Thymus (tissue), 11 donors: ENCODE measurements at regions not wholly inside any gene's neighbourhood (a gene's known extent, or its start where the extent isn't known, plus 50 kb on each side); places are given as distances from the start of the nearest gene placed in this dataset.
"Not testable (repeated sequence)": the region's sequence is repeated elsewhere in the genome, so short reads cannot be mapped to it uniquely, and the experiment has no call there.

Experiments used
- DNase-seq, 9 donors: peaks; one replicate each; pipeline ENCODE4 v3.0.0-alpha.2; 2013; ENCODE audit warnings: low spot score in 9 of 9, low read depth in 6 of 9, missing footprints in 1 of 9
- H3K27ac ChIP-seq, 2 donors: one replicate each; pipeline ENCODE4 v1.5.1; 2013; ENCODE audit warnings: control low read depth in 1 of 2, low read depth in 1 of 2, low read length in 1 of 2, mild to moderate bottlenecking in 1 of 2, moderate library complexity in 1 of 2
- H3K27me3 ChIP-seq, 2 donors: one replicate each; pipeline ENCODE4 v1.5.1; 2013; ENCODE audit warnings: low read length in 1 of 2; ENCODE audit not compliant: control insufficient read depth in 2 of 2, insufficient read depth in 1 of 2
- H3K36me3 ChIP-seq, 2 donors: one replicate each; pipeline ENCODE4 v1.5.1; 2013; ENCODE audit warnings: low read length in 1 of 2, mild to moderate bottlenecking in 1 of 2, moderate library complexity in 1 of 2; ENCODE audit not compliant: control insufficient read depth in 2 of 2, insufficient read depth in 2 of 2
- H3K4me1 ChIP-seq, 2 donors: one replicate each; pipeline ENCODE4 v1.5.1; 2013; ENCODE audit warnings: low read length in 2 of 2; ENCODE audit not compliant: control insufficient read depth in 2 of 2, insufficient read depth in 2 of 2
- H3K4me3 ChIP-seq, 2 donors: one replicate each; pipeline ENCODE4 v1.5.1; 2013; ENCODE audit warnings: low read length in 2 of 2, control low read depth in 1 of 2, mild to moderate bottlenecking in 1 of 2
- H3K9me3 ChIP-seq, 2 donors: one replicate each; pipeline ENCODE4 v1.5.1; 2013; ENCODE audit warnings: low read length in 1 of 2, mild to moderate bottlenecking in 1 of 2; ENCODE audit not compliant: control insufficient read depth in 2 of 2, insufficient read depth in 1 of 2
- WGBS: extraction: QIAGEN DNeasy Blood & Tissue Kit; methylation state at CpG from one replicate; pipeline ENCODE4 v1.1.7; 2013; 5-methylcytosine and 5-hydroxymethylcytosine counted together
- donor health status: healthy.

- 80% methylated on average over 9 of the region's 9 CpGs for WGBS
- Histone ChIP-seq H3K27ac (no peak overlapping the region), H3K4me3 (no peak overlapping the region), H3K4me1 (no peaks in the 10 kb centered on the region), H3K9me3 (no peaks in the 10 kb centered on the region), H3K27me3 (no peaks in the 10 kb centered on the region), H3K36me3 (no peaks in the 10 kb centered on the region)
- DNase-seq: no peak
These were observed 251.1 kb downstream of the NXPE2 start for GRCh38 chr11:114929351-114930000.

GRCh38 chr11:114938799-114939198 is 260.5 kb downstream of the NXPE2 start:
- no peaks in the 10 kb centered on the region for H3K4me1 ChIP-seq
- no peak overlapping the region for H3K4me3 ChIP-seq
- 79% methylated on average over 3 of the region's 3 CpGs for WGBS
- no peaks in the 10 kb centered on the region for H3K36me3 ChIP-seq
- DNase-seq: no peak
- no peaks in the 10 kb centered on the region for H3K27me3 ChIP-seq
- no peak overlapping the region for H3K27ac ChIP-seq
- peaks cover 0 to 6% of the 10 kb centered on the region in 2 donors for H3K9me3 ChIP-seq

- Histone ChIP-seq H3K4me1 (no peaks in the 10 kb centered on the region), H3K36me3 (no peaks in the 10 kb centered on the region), H3K27ac (no peak overlapping the region), H3K4me3 (no peak overlapping the region), H3K27me3 (no peaks in the 10 kb centered on the region), H3K9me3 (peaks cover 0 to 6% of the 10 kb centered on the region in 2 donors)
- DNase-seq: no peak
These were observed 263.9 kb downstream of the NXPE2 start for GRCh38 chr11:114942207-114942606.

DNA sequence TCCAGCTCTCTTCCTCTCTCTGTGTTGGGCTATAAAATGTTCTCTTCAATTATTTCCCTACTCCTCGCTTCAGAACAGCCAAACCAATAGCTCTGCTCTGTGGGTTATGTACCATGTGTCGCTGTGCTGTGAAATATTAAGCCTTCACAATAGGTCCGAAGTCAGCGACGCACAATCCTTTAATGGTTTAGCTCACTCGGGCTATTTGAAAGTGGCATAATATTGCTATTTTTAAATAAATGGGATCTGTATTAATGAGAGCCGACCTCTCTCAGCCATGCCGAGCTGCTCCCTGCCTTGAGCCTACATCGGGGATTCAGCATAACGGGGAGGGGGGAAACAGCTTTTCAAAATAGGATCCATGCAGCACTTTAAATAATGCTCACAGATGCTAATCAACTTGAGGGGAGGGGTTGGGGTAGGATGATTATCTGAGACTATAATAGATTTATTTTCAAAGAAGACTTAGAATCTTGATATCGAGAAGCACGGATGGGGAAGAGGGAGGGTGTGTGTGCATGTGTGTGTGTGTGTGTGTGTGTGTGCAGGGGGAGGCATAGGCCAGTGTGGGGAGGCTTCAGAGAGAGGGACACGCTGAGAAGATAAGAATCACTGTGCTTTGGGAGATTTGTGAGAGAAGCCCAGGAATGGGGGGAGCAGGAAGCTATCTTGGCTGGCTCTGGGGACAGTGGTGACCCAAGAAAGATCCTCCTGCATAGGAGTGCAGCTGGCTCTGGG is 271.5 kb downstream of the NXPE2 start:
- Histone ChIP-seq H3K27me3 (no peaks in the 10 kb centered on the region), H3K36me3 (no peaks in the 10 kb centered on the region), H3K4me3 (no peak overlapping the region), H3K27ac (no peak overlapping the region), H3K9me3 (no peaks in the 10 kb centered on the region), H3K4me1 (no peaks in the 10 kb centered on the region)
- WGBS: 89% methylated on average over 13 of the region's 13 CpGs
- DNase-seq: no peak

DNA sequence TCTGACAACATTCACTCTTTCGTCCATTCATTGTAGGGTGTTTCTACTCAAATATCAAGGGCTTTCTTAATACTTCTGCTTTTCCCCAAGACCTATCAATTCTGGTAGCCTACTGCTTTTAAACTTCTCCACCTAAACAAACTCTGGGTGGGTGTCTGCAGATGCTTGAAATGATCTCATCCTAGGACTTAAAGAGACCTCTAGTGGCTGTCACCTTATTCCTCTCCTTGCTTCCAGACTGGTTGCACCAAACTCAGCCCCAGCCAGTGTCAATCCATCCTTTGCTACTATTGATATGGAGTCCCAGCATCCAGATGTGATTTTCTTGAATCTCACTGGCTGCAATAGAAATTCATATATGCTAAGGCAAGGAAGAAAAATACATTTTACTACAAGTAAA is 274.7 kb downstream of the NXPE2 start:
- Histone ChIP-seq H3K4me1 (no peaks in the 10 kb centered on the region), H3K27me3 (no peaks in the 10 kb centered on the region), H3K9me3 (no peaks in the 10 kb centered on the region), H3K27ac (no peak overlapping the region), H3K36me3 (no peaks in the 10 kb centered on the region), H3K4me3 (no peak overlapping the region)
- WGBS: 74% methylated on average over 1 of the region's 1 CpG
- no peak for DNase-seq

GRCh38 chr11:114955923-114956322 is 277.6 kb downstream of the NXPE2 start:
- Histone ChIP-seq H3K4me1 (no peaks in the 10 kb centered on the region), H3K4me3 (no peak overlapping the region), H3K36me3 (no peaks in the 10 kb centered on the region), H3K27me3 (no peaks in the 10 kb centered on the region), H3K9me3 (no peaks in the 10 kb centered on the region), H3K27ac (no peak overlapping the region)
- no peak for DNase-seq
- 92% methylated on average over 1 of the region's 1 CpG for WGBS

GRCh38 chr11:114956566-114956965 is 278.2 kb downstream of the NXPE2 start:
- no peak for DNase-seq
- Histone ChIP-seq H3K9me3 (no peaks in the 10 kb centered on the region), H3K4me1 (no peaks in the 10 kb centered on the region), H3K27ac (no peak overlapping the region), H3K36me3 (no peaks in the 10 kb centered on the region), H3K4me3 (no peak overlapping the region), H3K27me3 (no peaks in the 10 kb centered on the region)
- 88% methylated on average over 5 of the region's 5 CpGs for WGBS

- 79% methylated on average over 8 of the region's 8 CpGs for WGBS
- Histone ChIP-seq H3K4me3 (no peak overlapping the region), H3K27ac (no peak overlapping the region), H3K27me3 (no peaks in the 10 kb centered on the region), H3K36me3 (no peaks in the 10 kb centered on the region), H3K9me3 (no peaks in the 10 kb centered on the region), H3K4me1 (no peaks in the 10 kb centered on the region)
- no peak for DNase-seq
These were observed 281.7 kb downstream of the NXPE2 start for GRCh38 chr11:114959953-114960505.

DNA sequence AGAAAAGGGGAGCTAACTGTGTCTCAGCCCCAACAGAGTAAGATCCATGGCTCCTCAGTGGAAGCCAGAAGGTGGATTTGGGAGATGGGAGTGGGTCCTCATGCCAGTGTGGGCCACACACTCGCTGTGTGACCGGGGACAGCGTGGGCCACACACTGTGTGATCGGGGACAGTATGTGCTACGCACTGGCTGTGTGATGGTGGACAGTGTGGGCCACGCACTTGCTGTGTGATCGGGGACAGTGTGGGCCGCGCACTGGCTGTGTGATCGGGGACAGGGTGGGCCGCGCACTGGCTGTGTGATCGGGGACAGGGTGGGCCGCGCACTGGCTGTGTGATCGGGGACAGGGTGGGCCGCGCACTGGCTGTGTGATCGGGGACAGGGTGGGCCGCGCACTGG is 282.5 kb downstream of the NXPE2 start:
- H3K4me1 ChIP-seq, DNase-seq, H3K9me3 ChIP-seq, H3K27ac ChIP-seq, H3K36me3 ChIP-seq, H3K4me3 ChIP-seq, H3K27me3 ChIP-seq: not testable (repeated sequence)
- WGBS: 97% methylated on average over 17 of the region's 21 CpGs
